ENCODE measurements at regions not wholly inside any gene's neighbourhood (a gene's known extent, or its start where the extent isn't known, plus 50 kb on each side); places are given as distances from the start of the nearest gene placed in this dataset.
"Not testable (repeated sequence)": the region's sequence is repeated elsewhere in the genome, so short reads cannot be mapped to it uniquely, and the experiment has no call there.

DNA sequence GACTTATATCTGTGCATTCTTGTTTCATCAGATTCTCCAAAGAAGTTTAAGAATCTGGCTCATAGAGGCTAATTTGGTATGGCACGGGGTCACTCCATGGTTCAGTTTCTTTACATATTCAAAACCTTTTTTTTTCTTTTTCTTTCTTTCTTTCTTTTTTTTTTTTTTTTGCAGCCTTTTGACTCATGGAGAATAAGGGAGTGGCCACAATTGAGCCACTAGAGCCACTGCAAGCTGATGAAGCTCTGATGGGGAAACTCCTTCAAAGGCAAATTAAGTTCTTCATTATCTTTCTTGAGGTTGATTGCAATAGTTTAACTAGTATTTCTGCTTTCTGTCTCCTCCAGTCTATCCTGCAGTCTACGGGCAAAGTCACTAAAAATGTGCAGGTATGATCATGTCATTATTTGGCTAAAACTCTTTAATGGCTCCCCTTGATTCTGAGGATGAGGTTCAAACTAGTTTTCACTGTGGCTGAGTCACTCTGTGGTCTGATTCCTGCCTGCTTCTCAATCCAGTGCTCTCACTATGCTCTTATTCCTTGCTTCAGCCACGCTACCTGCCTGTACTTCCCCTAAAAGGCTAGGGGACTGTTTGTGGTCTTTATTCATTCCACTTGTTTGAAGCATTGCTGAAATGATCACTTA is 93.5 kb upstream of the RIOK2 start:
- no peak overlapping the region for H3K4me3 ChIP-seq (ENCODE audit: low read length in 2 of 2)
- no peaks in the 10 kb centered on the region for H3K36me3 ChIP-seq (ENCODE audit: insufficient read depth, low read length)
- Mint-ChIP-seq H3K36me3 (no peaks in the 10 kb centered on the region), H3K27ac (no peak overlapping the region), H3K27me3 (peaks cover 0 to 1% of the 10 kb centered on the region in 2 donors), H3K4me1 (no peaks in the 10 kb centered on the region), H3K4me3 (no peak overlapping the region), H3K9me3 (peaks cover under 1 to 35% (median 23%) of the 10 kb centered on the region in 8 donors)
- H3K4me1 ChIP-seq (ENCODE audit: insufficient read depth, low read length), result no peaks in the 10 kb centered on the region
- no peaks in the 10 kb centered on the region for H3K27me3 ChIP-seq (ENCODE audit: insufficient read depth, low read length)
- H3K9me3 ChIP-seq (ENCODE audit: control insufficient read depth in 1 of 2, low read length in 2 of 2), result no peaks in the 10 kb centered on the region
- no peak overlapping the region for H3K27ac ChIP-seq (ENCODE audit: low read depth, low read length)
- CTCF ChIA-PET (ENCODE audit: partially characterized antibody), result no interaction called here
- POLR2A ChIA-PET (ENCODE audit: partially characterized antibody), result no interaction called here
- DNase-seq, result no peak
- intact Hi-C loops (cut with micrococcal nuclease), result no loop called here

- Mint-ChIP-seq H3K27ac (no peak overlapping the region), H3K9me3 (peaks cover 0 to 29% (median 18%) of the 10 kb centered on the region in 8 donors), H3K27me3 (no peaks in the 10 kb centered on the region), H3K36me3 (no peaks in the 10 kb centered on the region), H3K4me1 (no peaks in the 10 kb centered on the region), H3K4me3 (no peak overlapping the region)
- H3K36me3 ChIP-seq (ENCODE audit: insufficient read depth, low read length), result no peaks in the 10 kb centered on the region
- no peak for DNase-seq
- H3K4me3 ChIP-seq (ENCODE audit: low read length in 2 of 2), result no peak overlapping the region
- no peaks in the 10 kb centered on the region for H3K4me1 ChIP-seq (ENCODE audit: insufficient read depth, low read length)
- no peaks in the 10 kb centered on the region for H3K27me3 ChIP-seq (ENCODE audit: insufficient read depth, low read length)
- no peaks in the 10 kb centered on the region for H3K9me3 ChIP-seq (ENCODE audit: control insufficient read depth in 1 of 2, low read length in 2 of 2)
- H3K27ac ChIP-seq (ENCODE audit: low read depth, low read length), result no peak overlapping the region
- POLR2A ChIA-PET (ENCODE audit: partially characterized antibody), result no interaction called here
- intact Hi-C loops (cut with micrococcal nuclease), result no loop called here
- CTCF ChIA-PET (ENCODE audit: partially characterized antibody), result no interaction called here
These were observed 98.2 kb upstream of the RIOK2 start for GRCh38 chr5:97281257-97281656.

DNA sequence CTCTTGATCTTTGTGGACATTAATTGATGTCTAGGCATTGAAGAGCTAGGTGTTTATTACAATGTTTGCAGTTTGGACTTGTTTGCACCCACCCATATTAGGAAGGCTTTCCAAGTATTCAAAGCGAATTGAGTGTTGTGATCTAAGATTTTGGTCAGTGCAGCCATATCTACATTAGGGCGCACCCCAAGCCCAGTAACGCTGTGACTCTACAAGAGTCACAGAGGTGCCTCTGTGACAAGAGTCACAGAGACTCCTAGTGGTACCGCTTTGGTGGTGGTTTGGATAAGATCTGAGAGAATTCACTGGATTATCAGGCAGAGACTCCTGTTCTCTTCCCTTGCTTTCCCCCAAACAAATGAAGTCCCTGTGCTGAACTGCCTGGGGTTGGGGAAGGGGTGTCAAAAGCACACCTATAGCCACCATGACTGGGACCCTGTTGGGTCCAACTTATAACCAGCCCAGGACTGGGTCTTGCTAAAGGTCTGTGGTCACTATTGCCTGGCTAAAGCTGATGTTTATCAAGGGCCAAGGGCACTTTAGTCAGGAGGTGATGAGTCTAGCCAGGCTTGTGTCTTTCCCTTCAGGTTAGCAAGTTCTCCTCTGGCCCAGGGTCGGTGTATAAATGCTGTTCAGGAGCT is 114.1 kb upstream of the RIOK2 start:
- H3K4me1 Mint-ChIP-seq, result no peaks in the 10 kb centered on the region
- Histone ChIP-seq H3K9me3 (ENCODE audit: control insufficient read depth in 1 of 2, low read length in 2 of 2) (no peaks in the 10 kb centered on the region), H3K27ac (ENCODE audit: low read depth, low read length) (no peak overlapping the region), H3K4me1 (ENCODE audit: insufficient read depth, low read length) (no peaks in the 10 kb centered on the region), H3K4me3 (ENCODE audit: low read length in 2 of 2) (no peak overlapping the region), H3K27me3 (ENCODE audit: insufficient read depth, low read length) (no peaks in the 10 kb centered on the region), H3K36me3 (ENCODE audit: insufficient read depth, low read length) (no peaks in the 10 kb centered on the region)
- peaks cover 0 to 1% of the 10 kb centered on the region in 2 donors for H3K27me3 Mint-ChIP-seq
- intact Hi-C loops (cut with micrococcal nuclease), result no loop called here
- no peak for DNase-seq
- no peaks in the 10 kb centered on the region for H3K36me3 Mint-ChIP-seq
- no peak overlapping the region for H3K27ac Mint-ChIP-seq
- POLR2A ChIA-PET (ENCODE audit: partially characterized antibody), result no interaction called here
- H3K4me3 Mint-ChIP-seq, result no peak overlapping the region
- H3K9me3 Mint-ChIP-seq, result peaks cover 2 to 40% (median 12%) of the 10 kb centered on the region in 8 donors
- CTCF ChIA-PET (ENCODE audit: partially characterized antibody), result no interaction called here

- intact Hi-C loops (cut with micrococcal nuclease), result no loop called here
These were observed 114.7 kb upstream of the RIOK2 start for GRCh38 chr5:97297704-97298091.

DNA sequence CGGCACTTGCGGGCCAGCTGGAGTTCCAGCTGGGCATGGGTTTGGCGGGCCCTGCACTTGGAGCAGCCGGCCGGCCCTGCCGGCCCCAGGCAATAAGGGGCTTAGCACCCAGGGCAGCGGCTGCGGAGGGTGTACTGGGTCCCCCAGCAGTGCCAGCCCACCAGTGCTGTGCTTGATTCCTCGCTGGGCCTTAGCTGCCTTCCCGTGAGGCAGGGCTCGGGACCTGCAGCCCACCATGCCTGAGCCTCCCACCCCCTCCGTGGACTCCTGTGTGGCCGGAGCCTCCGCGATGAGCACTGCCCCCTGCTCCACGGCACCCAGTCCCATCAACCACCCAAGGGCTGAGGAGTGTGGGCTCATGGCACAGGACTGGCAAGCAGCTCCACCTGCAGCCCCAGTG is 118.1 kb upstream of the RIOK2 start:
- H3K27ac ChIP-seq (ENCODE audit: low read depth, low read length); H3K27ac Mint-ChIP-seq; H3K36me3 Mint-ChIP-seq; H3K4me1 Mint-ChIP-seq; H3K4me3 ChIP-seq (ENCODE audit: low read length in 2 of 2); H3K36me3 ChIP-seq (ENCODE audit: insufficient read depth, low read length); POLR2A ChIA-PET (ENCODE audit: partially characterized antibody); intact Hi-C loops (cut with micrococcal nuclease); CTCF ChIA-PET (ENCODE audit: partially characterized antibody); H3K4me3 Mint-ChIP-seq; H3K27me3 ChIP-seq (ENCODE audit: insufficient read depth, low read length); H3K27me3 Mint-ChIP-seq; H3K9me3 ChIP-seq (ENCODE audit: control insufficient read depth in 1 of 2, low read length in 2 of 2); DNase-seq; H3K4me1 ChIP-seq (ENCODE audit: insufficient read depth, low read length): not testable (repeated sequence)
- peaks cover 0 to 32% (median 15%) of the 10 kb centered on the region in 8 donors for H3K9me3 Mint-ChIP-seq

More at GRCh38 chr5:97297704-97298091, 114.7 kb upstream of the RIOK2 start:
- Mint-ChIP-seq H3K36me3 (no peaks in the 10 kb centered on the region), H3K27me3 (no peaks in the 10 kb centered on the region), H3K4me3 (no peak overlapping the region), H3K9me3 (peaks cover 0 to 35% (median 10%) of the 10 kb centered on the region in 8 donors), H3K27ac (no peak overlapping the region), H3K4me1 (no peaks in the 10 kb centered on the region)
- POLR2A ChIA-PET (ENCODE audit: partially characterized antibody), result no interaction called here
- Histone ChIP-seq H3K9me3 (ENCODE audit: control insufficient read depth in 1 of 2, low read length in 2 of 2) (no peaks in the 10 kb centered on the region), H3K4me3 (ENCODE audit: low read length in 2 of 2) (no peak overlapping the region), H3K4me1 (ENCODE audit: insufficient read depth, low read length) (no peaks in the 10 kb centered on the region), H3K27me3 (ENCODE audit: insufficient read depth, low read length) (no peaks in the 10 kb centered on the region), H3K36me3 (ENCODE audit: insufficient read depth, low read length) (no peaks in the 10 kb centered on the region), H3K27ac (ENCODE audit: low read depth, low read length) (no peak overlapping the region)
- CTCF ChIA-PET (ENCODE audit: partially characterized antibody), result no interaction called here
- no peak for DNase-seq

- Histone ChIP-seq H3K9me3 (ENCODE audit: control insufficient read depth in 1 of 2, low read length in 2 of 2) (no peaks in the 10 kb centered on the region), H3K4me1 (ENCODE audit: insufficient read depth, low read length) (no peaks in the 10 kb centered on the region), H3K36me3 (ENCODE audit: insufficient read depth, low read length) (no peaks in the 10 kb centered on the region), H3K27me3 (ENCODE audit: insufficient read depth, low read length) (no peaks in the 10 kb centered on the region), H3K27ac (ENCODE audit: low read depth, low read length) (no peak overlapping the region), H3K4me3 (ENCODE audit: low read length in 2 of 2) (no peak overlapping the region)
- Mint-ChIP-seq H3K4me1 (no peaks in the 10 kb centered on the region), H3K36me3 (peaks cover 0 to 4% of the 10 kb centered on the region in 2 donors), H3K27me3 (no peaks in the 10 kb centered on the region), H3K4me3 (no peak overlapping the region), H3K27ac (no peak overlapping the region), H3K9me3 (peaks cover 4 to 60% (median 33%) of the 10 kb centered on the region in 8 donors)
- intact Hi-C loops (cut with micrococcal nuclease), result no loop called here
- ChIA-PET POLR2A (ENCODE audit: partially characterized antibody) (no interaction called here), CTCF (ENCODE audit: partially characterized antibody) (no interaction called here)
- no peak for DNase-seq
These were observed 155.7 kb upstream of the RIOK2 start for GRCh38 chr5:97338729-97339128.

GRCh38 chr5:97355775-97356174 is 172.7 kb upstream of the RIOK2 start:
- Mint-ChIP-seq H3K4me1 (no peaks in the 10 kb centered on the region), H3K9me3 (peaks cover 2 to 81% (median 50%) of the 10 kb centered on the region in 8 donors), H3K27ac (no peak overlapping the region), H3K27me3 (no peaks in the 10 kb centered on the region), H3K4me3 (no peak overlapping the region), H3K36me3 (no peaks in the 10 kb centered on the region)
- ChIA-PET CTCF (ENCODE audit: partially characterized antibody) (no interaction called here), POLR2A (ENCODE audit: partially characterized antibody) (no interaction called here)
- Histone ChIP-seq H3K9me3 (ENCODE audit: control insufficient read depth in 1 of 2, low read length in 2 of 2) (no peaks in the 10 kb centered on the region), H3K4me1 (ENCODE audit: insufficient read depth, low read length) (no peaks in the 10 kb centered on the region), H3K27ac (ENCODE audit: low read depth, low read length) (no peak overlapping the region), H3K27me3 (ENCODE audit: insufficient read depth, low read length) (no peaks in the 10 kb centered on the region), H3K36me3 (ENCODE audit: insufficient read depth, low read length) (no peaks in the 10 kb centered on the region), H3K4me3 (ENCODE audit: low read length in 2 of 2) (no peak overlapping the region)
- no peak for DNase-seq
- intact Hi-C loops (cut with micrococcal nuclease), result no loop called here
